HepG2 (cell line): ENCODE measurements at regions not wholly inside any gene's neighbourhood (a gene's known extent, or its start where the extent isn't known, plus 50 kb on each side); places are given as distances from the start of the nearest gene placed in this dataset.

Experiments
- ATAC-seq: fragments of 200-7000 bp; cut with Tn5 transposase; 3 replicates; pipeline ENCODE4 v1.9.1; 2020; ENCODE audit warnings: mild to moderate bottlenecking, moderate library complexity
- BruUV-seq: library from RNA; stranded (reverse); fragments of 400-500 nt; replicated peaks from 2 replicates; lab custom pipeline; 2021; lab: Mats Ljungman, UMichigan
- CTCF ChIA-PET: fragments of 300-600 bp; formaldehyde crosslinking; extraction: SDS; loops from one replicate; lab custom pipeline; 2021; ENCODE audit warnings: low total read pairs, inconsistent platforms, low intra/inter-chr PET ratio; lab: Yijun Ruan, JAX
- POLR2A ChIA-PET: fragments of 350-600 bp; sonication (Branson Sonifier 250); formaldehyde crosslinking; loops from one replicate; lab custom pipeline; 2020; ENCODE audit warnings: antibody characterized with exemption, inconsistent platforms; lab: Yijun Ruan, JAX
- DNase-seq: peaks from one replicate; pipeline ENCODE4 v3.0.0-alpha.2; 2015; ENCODE audit warnings: low spot score
- FAIRE-seq: peaks from 3 replicates; lab custom pipeline; 2011; peaks lifted over from hg19 to GRCh38; lab: Jason Lieb, UNC
- H2AFZ ChIP-seq: one replicate; pipeline ENCODE4 v1.6.1; 2011; ENCODE audit warnings: low read length, inconsistent platforms
- H3K27ac ChIP-seq: fragments of 300-600 bp; 3 replicates; pipeline ENCODE4 v1.8.0; 2011; ENCODE audit warnings: mixed run types, mild to moderate bottlenecking, mixed read lengths, low read length, inconsistent platforms; ENCODE audit not compliant: insufficient read depth; ENCODE audit errors: extremely low read length
- H3K27me3 ChIP-seq, 2 experiments: fragments of 200-600 bp in 1 of 2; 2 replicates in 1 of 2; 3 replicates in 1 of 2; pipeline versions ENCODE4 v1.6.0 to v1.8.0; 2011; ENCODE audit warnings: low read length in 2 of 2, mild to moderate bottlenecking in 2 of 2, moderate library complexity in 2 of 2, inconsistent platforms in 1 of 2; ENCODE audit not compliant: insufficient read depth in 2 of 2, control insufficient read depth in 1 of 2
- H3K36me3 ChIP-seq, 2 experiments: fragments of 200-600 bp in 1 of 2; replicated peaks in 1 of 2; 2 replicates in 1 of 2; 3 replicates in 1 of 2; pipeline versions ENCODE4 v1.5.1 to v1.8.0; 2011; ENCODE audit warnings: low read length in 2 of 2, inconsistent platforms in 1 of 2; ENCODE audit not compliant: insufficient read depth in 2 of 2, control insufficient read depth in 1 of 2
- H3K4me1 ChIP-seq: 2 replicates; pipeline ENCODE4 v1.5.1; 2012; ENCODE audit warnings: low read length, inconsistent platforms; ENCODE audit not compliant: insufficient read depth
- H3K4me2 ChIP-seq: 2 replicates; pipeline ENCODE4 v1.6.0; 2011; ENCODE audit warnings: low read depth, low read length, inconsistent platforms
- H3K4me3 ChIP-seq, 3 experiments: fragments of 200-600 bp in 1 of 3; sonication (generic), shearing (Covaris generic) in 1 of 3; replicated peaks in 1 of 3; 2 replicates each; pipeline ENCODE4 v1.5.1; 2011 to 2016; ENCODE audit warnings: low read length in 3 of 3, inconsistent platforms in 2 of 3, low read depth in 2 of 3, mild to moderate bottlenecking in 2 of 3, control low read depth in 1 of 3, mixed read lengths in 1 of 3; ENCODE audit not compliant: insufficient read depth in 1 of 3
- H3K79me2 ChIP-seq: one replicate; pipeline ENCODE4 v1.6.1; 2011; ENCODE audit warnings: low read length, inconsistent platforms; ENCODE audit not compliant: insufficient read depth
- H3K9ac ChIP-seq: 2 replicates; pipeline ENCODE4 v1.6.0; 2011; ENCODE audit warnings: mild to moderate bottlenecking, low read depth, low read length, inconsistent platforms; ENCODE audit not compliant: insufficient read depth
- H3K9me3 ChIP-seq: 2 replicates; pipeline ENCODE4 v1.5.1; 2012; ENCODE audit warnings: mild to moderate bottlenecking, low read length
- H4K20me1 ChIP-seq: 2 replicates; pipeline ENCODE4 v1.6.0; 2011; ENCODE audit warnings: inconsistent platforms, mild to moderate bottlenecking, low read length, moderate library complexity; ENCODE audit not compliant: insufficient read depth
- CREB1 ChIP-seq, 2 experiments: fragments of 450-650 bp in 1 of 2; IDR thresholded peaks; 2 replicates each; pipeline ENCODE4 v1.6.1; 2016 to 2017; ENCODE audit warnings: control low read depth in 1 of 2, mild to moderate bottlenecking in 1 of 2, missing compliant biosample characterization in 1 of 2, missing genetic modification characterization in 1 of 2
- FOSL2 ChIP-seq: sonication (generic); formaldehyde crosslinking; IDR thresholded peaks from 2 replicates; pipeline ENCODE4 v1.4.0; 2020; ENCODE audit warnings: missing genetic modification reagents
- GLMP ChIP-seq: sonication (generic); formaldehyde crosslinking; IDR thresholded peaks from 2 replicates; pipeline ENCODE4 v1.9.0; 2021; ENCODE audit warnings: missing genetic modification reagents, mild to moderate bottlenecking, borderline replicate concordance
- MIXL1 ChIP-seq: IDR thresholded peaks from 2 replicates; pipeline ENCODE4 v1.6.1; 2016
- SATB2 ChIP-seq: sonication (generic); formaldehyde crosslinking; IDR thresholded peaks from 2 replicates; pipeline ENCODE4 v1.5.0; 2020; ENCODE audit warnings: missing genetic modification reagents
- SOX6 ChIP-seq, 2 experiments: fragments of 450-650 bp in 1 of 2; sonication (generic) in 1 of 2; formaldehyde crosslinking in 1 of 2; IDR thresholded peaks; 2 replicates each; pipeline versions ENCODE4 v1.4.0 to v1.6.1; 2017 to 2020; ENCODE audit warnings: antibody characterized with exemption in 1 of 2, mild to moderate bottlenecking in 1 of 2, missing genetic modification reagents in 1 of 2
- TOPORS ChIP-seq: sonication (generic); formaldehyde crosslinking; IDR thresholded peaks from 2 replicates; pipeline ENCODE4 v1.8.0; 2023; ENCODE audit warnings: mild to moderate bottlenecking, missing genetic modification reagents
- U2AF2 ChIP-seq: fragments of 200-400 bp; formaldehyde crosslinking; IDR thresholded peaks from 2 replicates; pipeline ENCODE4 v1.6.1; 2017; ENCODE audit warnings: low read depth, mild to moderate bottlenecking, low read length
- YEATS4 ChIP-seq: sonication (generic); formaldehyde crosslinking; IDR thresholded peaks from 2 replicates; pipeline ENCODE4 v1.4.0; 2020; ENCODE audit warnings: missing genetic modification reagents, borderline replicate concordance
- ZNF10 ChIP-seq: sonication (generic); formaldehyde crosslinking; IDR thresholded peaks from 2 replicates; pipeline ENCODE4 v1.4.0; 2020; ENCODE audit warnings: mild to moderate bottlenecking, low read depth, missing genetic modification reagents, borderline replicate concordance
- ZNF281 ChIP-seq: sonication (generic); formaldehyde crosslinking; IDR thresholded peaks from 2 replicates; pipeline ENCODE4 v1.4.0; 2020; ENCODE audit warnings: missing genetic modification reagents, borderline replicate concordance
- ZNF513 ChIP-seq: sonication (generic); formaldehyde crosslinking; conservative IDR thresholded peaks from 2 replicates; pipeline ENCODE4 v1.5.0; 2020; ENCODE audit warnings: missing genetic modification reagents
- ZNF605 ChIP-seq: sonication (generic); formaldehyde crosslinking; IDR thresholded peaks from 2 replicates; pipeline ENCODE4 v1.8.0; 2022; ENCODE audit warnings: mild to moderate bottlenecking, missing genetic modification reagents
- WGBS: methylation state at CpG from one replicate; pipeline ENCODE4 v1.1.6; 2017; ENCODE audit warnings: low lambda C conversion rate; 5-methylcytosine and 5-hydroxymethylcytosine counted together
- in situ Hi-C: cut with HindIII; loops from 2 replicates; pipeline ENCODE4 v1.10.0; 2017; ENCODE audit warnings: low pct_unique_long_range_greater_than_20kb; ENCODE audit not compliant: extremely low pct_ligation_motif_present
- intact Hi-C: fragments of 100-400 bp; cut with micrococcal nuclease; formaldehyde crosslinking; loops from one replicate; pipeline ENCODE4 v1.10.0; 2022; ENCODE audit not compliant: unreplicated experiment

- no peak for DNase-seq
These were observed 72.0 kb upstream of the GPM6A start for GRCh38 chr4:175884048-175884447.

GRCh38 chr4:175891231-175891630, 79.2 kb upstream of the GPM6A start:
- in situ Hi-C loops: no loop called here
- Histone ChIP-seq H3K36me3 (no peaks in the 10 kb centered on the region), H3K9ac (no peak overlapping the region), H3K27ac (no peak overlapping the region), H3K4me1 (no peaks in the 10 kb centered on the region), H3K79me2 (no peaks in the 10 kb centered on the region), H3K27me3 (no peaks in the 10 kb centered on the region), H3K4me2 (no peak overlapping the region), H3K4me3 (no peak overlapping the region), H2AFZ (no peak overlapping the region), H3K9me3 (no peaks in the 10 kb centered on the region), H4K20me1 (no peaks in the 10 kb centered on the region)
- no peak for FAIRE-seq
- intact Hi-C loops: no loop called here
- 47% methylated on average over 4 of the region's 4 CpGs for WGBS
- ChIA-PET POLR2A (no interaction called here), CTCF (no interaction called here)
- ATAC-seq: no peak
- BruUV-seq: no TSS peak
- DNase-seq: no peak
- no peak for TF ChIP-seq U2AF2
- no peak for TF ChIP-seq ZNF513 (CRISPR knock-in tag)
- TF ChIP-seq YEATS4 (CRISPR knock-in tag): no peak
- no peak for TF ChIP-seq SOX6 (IDR thresholded peaks at IDR 0.05)
- no peak for TF ChIP-seq SOX6 (CRISPR knock-in tag; IDR thresholded peaks at IDR 0.05)
- no peak for TF ChIP-seq TOPORS
- no peak for TF ChIP-seq ZNF605 (CRISPR knock-in tag)
- TF ChIP-seq MIXL1 (CRISPR knock-in tag): no peak
- no peak for TF ChIP-seq SATB2 (CRISPR knock-in tag)
- TF ChIP-seq ZNF10 (CRISPR knock-in tag): no peak
- no peak for TF ChIP-seq ZNF281 (CRISPR knock-in tag)
- TF ChIP-seq FOSL2 (CRISPR knock-in tag): no peak

More at GRCh38 chr4:175884048-175884447, 72.0 kb upstream of the GPM6A start:
- no peaks in the 10 kb centered on the region for H3K9me3 ChIP-seq
- no peaks in the 10 kb centered on the region for H3K27me3 ChIP-seq
- no peak overlapping the region for H3K4me2 ChIP-seq
- intact Hi-C loops: no loop called here
- no peak overlapping the region for H3K9ac ChIP-seq
- WGBS: 20% methylated on average over 4 of the region's 4 CpGs
- ChIA-PET POLR2A (no interaction called here), CTCF (no interaction called here)
- no TSS peak for BruUV-seq
- no peaks in the 10 kb centered on the region for H3K79me2 ChIP-seq
- no peak overlapping the region for H3K4me3 ChIP-seq
- TF ChIP-seq GLMP (CRISPR knock-in tag): no peak
- peak; percentile 37; the same call in 1 of the 2 replicates for TF ChIP-seq CREB1 (IDR thresholded peaks at IDR 0.05)
- TF ChIP-seq CREB1 (CRISPR knock-in tag; IDR thresholded peaks at IDR 0.05): no peak
- no peak overlapping the region for H2AFZ ChIP-seq
- no peaks in the 10 kb centered on the region for H3K4me1 ChIP-seq
- no peaks in the 10 kb centered on the region for H4K20me1 ChIP-seq
- ATAC-seq: no peak
- no peaks in the 10 kb centered on the region for H3K36me3 ChIP-seq
- in situ Hi-C loops: no loop called here
- no peak overlapping the region for H3K27ac ChIP-seq
- no peak for FAIRE-seq
